OCI-LY1 (cell line): ENCODE measurements at regions not wholly inside any gene's neighbourhood (a gene's known extent, or its start where the extent isn't known, plus 50 kb on each side); places are given as distances from the start of the nearest gene placed in this dataset.
A peak's percentile ranks its signal among the peaks of the same experiment; 100 is the strongest.
"Not testable (repeated sequence)": the region's sequence is repeated elsewhere in the genome, so short reads cannot be mapped to it uniquely, and the experiment has no call there.

Experiments used
- H2AFZ ChIP-seq: fragments of 200-600 bp; sonication (generic), shearing (Covaris generic); 2 replicates; pipeline ENCODE4 v1.6.0; 2014; ENCODE audit warnings: antibody characterized with exemption, mild to moderate bottlenecking, low read length
- H3F3A ChIP-seq: fragments of 200-600 bp; sonication (generic), shearing (Covaris generic); 2 replicates; pipeline ENCODE4 v1.6.0; 2014; ENCODE audit warnings: mild to moderate bottlenecking, antibody characterized with exemption, low read length, moderate library complexity; ENCODE audit not compliant: insufficient read depth
- H3K27ac ChIP-seq: fragments of 200-600 bp; sonication (generic); 2 replicates; pipeline ENCODE4 v1.5.1; 2014; ENCODE audit warnings: low read length, mixed run types, mild to moderate bottlenecking, low read depth; ENCODE audit not compliant: poor library complexity, severe bottlenecking
- H3K27me3 ChIP-seq: fragments of 200-600 bp; sonication (generic); 2 replicates; pipeline ENCODE4 v1.6.0; 2014; ENCODE audit warnings: antibody characterized with exemption, mild to moderate bottlenecking, low read length, moderate library complexity; ENCODE audit not compliant: insufficient read depth
- H3K36me3 ChIP-seq: fragments of 200-600 bp; sonication (generic); 2 replicates; pipeline ENCODE4 v1.6.1; 2014; ENCODE audit warnings: mild to moderate bottlenecking, antibody characterized with exemption, low read length, moderate library complexity, mixed read lengths; ENCODE audit not compliant: insufficient read depth
- H3K4me1 ChIP-seq: fragments of 200-600 bp; sonication (generic); 2 replicates; pipeline ENCODE4 v1.5.1; 2014; ENCODE audit warnings: mild to moderate bottlenecking, low read length, moderate library complexity; ENCODE audit not compliant: insufficient read depth, severe bottlenecking
- H3K4me2 ChIP-seq: fragments of 200-600 bp; sonication (generic), shearing (Covaris generic); 2 replicates; pipeline ENCODE4 v1.6.1; 2014; ENCODE audit warnings: low read length
- H3K4me3 ChIP-seq: fragments of 200-600 bp; sonication (generic); 2 replicates; pipeline ENCODE4 v1.5.1; 2014; ENCODE audit warnings: low read length, low read depth, mild to moderate bottlenecking, mixed read lengths; ENCODE audit not compliant: poor library complexity, severe bottlenecking
- H3K79me2 ChIP-seq: fragments of 200-600 bp; shearing (Covaris generic); 2 replicates; pipeline ENCODE4 v1.6.1; 2016; ENCODE audit warnings: mixed run types, low read length, mixed read lengths; ENCODE audit not compliant: insufficient read depth
- H3K9ac ChIP-seq: fragments of 200-600 bp; sonication (generic), shearing (Covaris generic); 2 replicates; pipeline ENCODE4 v1.6.1; 2014; ENCODE audit warnings: mild to moderate bottlenecking, low read length, mixed read lengths
- H3K9me2 ChIP-seq: fragments of 200-600 bp; sonication (generic), shearing (Covaris generic); 2 replicates; pipeline ENCODE4 v1.6.1; 2014; ENCODE audit warnings: low read depth, mild to moderate bottlenecking, low read length, mixed read lengths
- H3K9me3 ChIP-seq: fragments of 200-600 bp; shearing (Covaris generic); 2 replicates; pipeline ENCODE4 v1.6.1; 2014; ENCODE audit warnings: low read length, mixed read lengths
- H4K20me1 ChIP-seq: fragments of 200-600 bp; sonication (generic), shearing (Covaris generic); 2 replicates; pipeline ENCODE4 v1.6.0; 2016; ENCODE audit warnings: mild to moderate bottlenecking, low read length; ENCODE audit not compliant: insufficient read depth
- CTCF ChIP-seq: fragments of 200-600 bp; sonication (generic), shearing (Covaris generic); IDR thresholded peaks from 2 replicates; pipeline ENCODE4 v1.5.1; 2017; ENCODE audit warnings: mild to moderate bottlenecking, antibody characterized with exemption, low read length, moderate library complexity, mixed read lengths
- EZH2 ChIP-seq: fragments of 200-600 bp; sonication (generic), shearing (Covaris generic); IDR thresholded peaks from 2 replicates; pipeline ENCODE4 v1.8.0; 2017; ENCODE audit warnings: borderline replicate concordance, mixed run types, mild to moderate bottlenecking, antibody characterized with exemption, low read length, moderate library complexity, mixed read lengths

GRCh38 chr21:35436899-35437298 lies 387.8 kb upstream of the RUNX1 start:
- no peaks in the 10 kb centered on the region for H3F3A ChIP-seq
- H3K79me2 ChIP-seq, result no peaks in the 10 kb centered on the region
- H3K4me1 ChIP-seq, result no peaks in the 10 kb centered on the region
- no peaks in the 10 kb centered on the region for H3K9me2 ChIP-seq
- no peaks in the 10 kb centered on the region for H4K20me1 ChIP-seq
- H3K4me3 ChIP-seq, result no peak overlapping the region
- H3K4me2 ChIP-seq, result no peak overlapping the region
- H3K9ac ChIP-seq, result no peak overlapping the region
- H3K9me3 ChIP-seq, result peaks cover 1% of the 10 kb centered on the region; the same call in 1 of the 2 replicates
- no peaks in the 10 kb centered on the region for H3K36me3 ChIP-seq
- H3K27ac ChIP-seq, result no peak overlapping the region
- 0 out of 2 replicates have a peak, but pooled peaks have one; percentile 18 for TF ChIP-seq CTCF
- TF ChIP-seq EZH2, result no peak
- peaks cover 4% of the 10 kb centered on the region; the same call in 1 of the 2 replicates for H3K27me3 ChIP-seq
- no peak overlapping the region for H2AFZ ChIP-seq

GRCh38 chr21:35432601-35433000 lies 383.5 kb upstream of the RUNX1 start:
- not testable (repeated sequence) for H3K27me3 ChIP-seq, H3K79me2 ChIP-seq, H3K9ac ChIP-seq, H3K27ac ChIP-seq, H3F3A ChIP-seq, H4K20me1 ChIP-seq, H3K9me2 ChIP-seq, H2AFZ ChIP-seq, H3K36me3 ChIP-seq, H3K4me1 ChIP-seq, H3K4me2 ChIP-seq, H3K4me3 ChIP-seq, H3K9me3 ChIP-seq

GRCh38 chr21:35430260-35430659 lies 381.2 kb upstream of the RUNX1 start:
- H3K27ac ChIP-seq, result no peak overlapping the region
- no peak overlapping the region for H2AFZ ChIP-seq
- no peak overlapping the region for H3K4me2 ChIP-seq
- TF ChIP-seq CTCF (no peak), EZH2 (no peak)
- H3K79me2 ChIP-seq, result no peaks in the 10 kb centered on the region
- no peaks in the 10 kb centered on the region for H3K4me1 ChIP-seq
- H3K27me3 ChIP-seq, result 0 out of 2 replicates have a peak, but pooled peaks cover 7% of the 10 kb centered on the region
- no peaks in the 10 kb centered on the region for H4K20me1 ChIP-seq
- no peaks in the 10 kb centered on the region for H3K36me3 ChIP-seq
- no peak overlapping the region for H3K4me3 ChIP-seq
- H3K9ac ChIP-seq, result no peak overlapping the region
- H3K9me3 ChIP-seq, result peaks cover 5% of the 10 kb centered on the region; the same call in 1 of the 2 replicates
- no peaks in the 10 kb centered on the region for H3K9me2 ChIP-seq
- H3F3A ChIP-seq, result no peaks in the 10 kb centered on the region

GRCh38 chr21:35428937-35429336 lies 379.8 kb upstream of the RUNX1 start:
- no peak overlapping the region for H3K4me2 ChIP-seq
- H2AFZ ChIP-seq, result no peak overlapping the region
- no peaks in the 10 kb centered on the region for H3K36me3 ChIP-seq
- no peaks in the 10 kb centered on the region for H3F3A ChIP-seq
- no peaks in the 10 kb centered on the region for H3K4me1 ChIP-seq
- no peaks in the 10 kb centered on the region for H3K9me2 ChIP-seq
- H3K9me3 ChIP-seq, result peaks cover 5% of the 10 kb centered on the region; the same call in 1 of the 2 replicates
- TF ChIP-seq EZH2, result no peak
- TF ChIP-seq CTCF, result no peak
- 0 out of 2 replicates have a peak, but pooled peaks cover 5% of the 10 kb centered on the region for H3K27me3 ChIP-seq
- H3K27ac ChIP-seq, result no peak overlapping the region
- H3K4me3 ChIP-seq, result no peak overlapping the region
- no peaks in the 10 kb centered on the region for H4K20me1 ChIP-seq
- no peaks in the 10 kb centered on the region for H3K79me2 ChIP-seq
- H3K9ac ChIP-seq, result no peak overlapping the region
